ENCODE measurements at regions not wholly inside any gene's neighbourhood (a gene's known extent, or its start where the extent isn't known, plus 50 kb on each side); places are given as distances from the start of the nearest gene placed in this dataset.

- no peak for DNase-seq
- H3K36me3 Mint-ChIP-seq, result no peaks in the 10 kb centered on the region
- H3K9me3 Mint-ChIP-seq (ENCODE audit: low read depth), result no peaks in the 10 kb centered on the region
- H3K4me3 Mint-ChIP-seq, result no peak overlapping the region
- no peak for ATAC-seq
- no peak overlapping the region for H3K27ac Mint-ChIP-seq
- CTCF ChIA-PET, result no interaction called here
- no peaks in the 10 kb centered on the region for H3K27me3 Mint-ChIP-seq
- H3K4me1 Mint-ChIP-seq, result no peaks in the 10 kb centered on the region
These were observed 213.1 kb downstream of the CXCL12 start for GRCh38 chr10:44171765-44172164.

GRCh38 chr10:44168478-44168877 is 216.4 kb downstream of the CXCL12 start:
- H3K9me3 Mint-ChIP-seq (ENCODE audit: low read depth), result no peaks in the 10 kb centered on the region
- no peak overlapping the region for H3K27ac Mint-ChIP-seq
- DNase-seq (no peak), ATAC-seq (no peak)
- H3K4me3 Mint-ChIP-seq, result no peak overlapping the region
- CTCF ChIA-PET, result interaction anchor here (0.7 kb wide), 1 partner anchor 556 kb away, joined by 3 read pairs; no protein-coding TSS in a partner anchor
- H3K36me3 Mint-ChIP-seq, result no peaks in the 10 kb centered on the region
- H3K4me1 Mint-ChIP-seq, result no peaks in the 10 kb centered on the region
- H3K27me3 Mint-ChIP-seq, result no peaks in the 10 kb centered on the region

GRCh38 chr10:44167752-44168151 is 217.1 kb downstream of the CXCL12 start:
- no peaks in the 10 kb centered on the region for H3K9me3 Mint-ChIP-seq (ENCODE audit: low read depth)
- CTCF ChIA-PET, result no interaction called here
- no peaks in the 10 kb centered on the region for H3K4me1 Mint-ChIP-seq
- no peaks in the 10 kb centered on the region for H3K36me3 Mint-ChIP-seq
- peaks cover 3% of the 10 kb centered on the region for H3K27me3 Mint-ChIP-seq
- ATAC-seq (no peak), DNase-seq (no peak)
- H3K27ac Mint-ChIP-seq, result no peak overlapping the region
- H3K4me3 Mint-ChIP-seq, result no peak overlapping the region

- H3K36me3 Mint-ChIP-seq, result no peaks in the 10 kb centered on the region
- no peak overlapping the region for H3K27ac Mint-ChIP-seq
- H3K27me3 Mint-ChIP-seq, result peaks cover 3% of the 10 kb centered on the region
- DNase-seq, result no peak
- ATAC-seq, result no peak
- H3K9me3 Mint-ChIP-seq (ENCODE audit: low read depth), result no peaks in the 10 kb centered on the region
- no peak overlapping the region for H3K4me3 Mint-ChIP-seq
- no peaks in the 10 kb centered on the region for H3K4me1 Mint-ChIP-seq
- CTCF ChIA-PET, result no interaction called here
These were observed 218.5 kb downstream of the CXCL12 start for GRCh38 chr10:44166441-44166840.

GRCh38 chr10:44164251-44164956 is 220.5 kb downstream of the CXCL12 start:
- H3K4me1 Mint-ChIP-seq, result no peaks in the 10 kb centered on the region
- DNase-seq, result no peak
- no peaks in the 10 kb centered on the region for H3K36me3 Mint-ChIP-seq
- no peak overlapping the region for H3K4me3 Mint-ChIP-seq
- H3K27me3 Mint-ChIP-seq, result peaks cover 3% of the 10 kb centered on the region
- no peak for ATAC-seq
- CTCF ChIA-PET, result no interaction called here
- no peaks in the 10 kb centered on the region for H3K9me3 Mint-ChIP-seq (ENCODE audit: low read depth)
- no peak overlapping the region for H3K27ac Mint-ChIP-seq

- H3K4me3 Mint-ChIP-seq, result no peak overlapping the region
- ATAC-seq (no peak), DNase-seq (no peak)
- H3K27me3 Mint-ChIP-seq, result peaks cover 3% of the 10 kb centered on the region
- no peaks in the 10 kb centered on the region for H3K4me1 Mint-ChIP-seq
- no peaks in the 10 kb centered on the region for H3K36me3 Mint-ChIP-seq
- CTCF ChIA-PET, result no interaction called here
- H3K9me3 Mint-ChIP-seq (ENCODE audit: low read depth), result no peaks in the 10 kb centered on the region
- H3K27ac Mint-ChIP-seq, result no peak overlapping the region
These were observed 223.7 kb downstream of the CXCL12 start for GRCh38 chr10:44161184-44161583.

GRCh38 chr10:44157574-44157973 is 227.3 kb downstream of the CXCL12 start:
- CTCF ChIA-PET, result no interaction called here
- no peaks in the 10 kb centered on the region for H3K27me3 Mint-ChIP-seq
- H3K4me3 Mint-ChIP-seq, result no peak overlapping the region
- no peak for ATAC-seq
- H3K4me1 Mint-ChIP-seq, result no peaks in the 10 kb centered on the region
- H3K9me3 Mint-ChIP-seq (ENCODE audit: low read depth), result no peaks in the 10 kb centered on the region
- no peak for DNase-seq
- H3K27ac Mint-ChIP-seq, result no peak overlapping the region
- H3K36me3 Mint-ChIP-seq, result no peaks in the 10 kb centered on the region

- ATAC-seq, result no peak
- no peaks in the 10 kb centered on the region for H3K36me3 Mint-ChIP-seq
- H3K4me3 Mint-ChIP-seq, result no peak overlapping the region
- no peak for DNase-seq
- no peaks in the 10 kb centered on the region for H3K27me3 Mint-ChIP-seq
- CTCF ChIA-PET, result no interaction called here
- H3K27ac Mint-ChIP-seq, result no peak overlapping the region
- no peaks in the 10 kb centered on the region for H3K4me1 Mint-ChIP-seq
- no peaks in the 10 kb centered on the region for H3K9me3 Mint-ChIP-seq (ENCODE audit: low read depth)
These were observed 229.9 kb downstream of the CXCL12 start for GRCh38 chr10:44154956-44155355.

GRCh38 chr10:44153918-44154670 is 230.8 kb downstream of the CXCL12 start:
- no peak overlapping the region for H3K27ac Mint-ChIP-seq

GRCh38 chr10:44143556-44143955 is 241.3 kb downstream of the CXCL12 start:
- H3K4me3 Mint-ChIP-seq, result no peak overlapping the region
- H3K36me3 Mint-ChIP-seq, result no peaks in the 10 kb centered on the region
- CTCF ChIA-PET, result no interaction called here
- DNase-seq (no peak), ATAC-seq (no peak)
- peaks cover 4% of the 10 kb centered on the region for H3K9me3 Mint-ChIP-seq (ENCODE audit: low read depth)
- H3K27me3 Mint-ChIP-seq, result no peaks in the 10 kb centered on the region
- no peak overlapping the region for H3K27ac Mint-ChIP-seq
- H3K4me1 Mint-ChIP-seq, result no peaks in the 10 kb centered on the region

More at GRCh38 chr10:44153918-44154670, 230.8 kb downstream of the CXCL12 start:
- CTCF ChIA-PET, result no interaction called here
- ATAC-seq (no peak), DNase-seq (no peak)
- Mint-ChIP-seq H3K4me3 (no peak overlapping the region), H3K9me3 (ENCODE audit: low read depth) (no peaks in the 10 kb centered on the region), H3K36me3 (no peaks in the 10 kb centered on the region), H3K4me1 (no peaks in the 10 kb centered on the region), H3K27me3 (no peaks in the 10 kb centered on the region)

GRCh38 chr10:44132361-44133289 is 252.3 kb downstream of the CXCL12 start:
- Mint-ChIP-seq H3K27ac (no peak overlapping the region), H3K4me3 (no peak overlapping the region), H3K9me3 (ENCODE audit: low read depth) (no peaks in the 10 kb centered on the region), H3K4me1 (no peaks in the 10 kb centered on the region), H3K36me3 (no peaks in the 10 kb centered on the region), H3K27me3 (no peaks in the 10 kb centered on the region)
- DNase-seq (no peak), ATAC-seq (no peak)
- CTCF ChIA-PET, result no interaction called here

- Mint-ChIP-seq H3K36me3 (no peaks in the 10 kb centered on the region), H3K9me3 (ENCODE audit: low read depth) (no peaks in the 10 kb centered on the region), H3K4me3 (no peak overlapping the region), H3K27me3 (no peaks in the 10 kb centered on the region), H3K4me1 (no peaks in the 10 kb centered on the region), H3K27ac (no peak overlapping the region)
- DNase-seq (no peak), ATAC-seq (no peak)
- CTCF ChIA-PET, result no interaction called here
These were observed 258.6 kb downstream of the CXCL12 start for GRCh38 chr10:44126291-44126717.

GRCh38 chr10:44125879-44126278 is 259.0 kb downstream of the CXCL12 start:
- DNase-seq, result no peak
- no peaks in the 10 kb centered on the region for H3K36me3 Mint-ChIP-seq
- no peak overlapping the region for H3K27ac Mint-ChIP-seq
- no peak for ATAC-seq
- H3K27me3 Mint-ChIP-seq, result no peaks in the 10 kb centered on the region
- CTCF ChIA-PET, result no interaction called here
- no peaks in the 10 kb centered on the region for H3K4me1 Mint-ChIP-seq
- H3K4me3 Mint-ChIP-seq, result no peak overlapping the region
- no peaks in the 10 kb centered on the region for H3K9me3 Mint-ChIP-seq (ENCODE audit: low read depth)
